GM23338 (cell line): ENCODE measurements at regions not wholly inside any gene's neighbourhood (a gene's known extent, or its start where the extent isn't known, plus 50 kb on each side); places are given as distances from the start of the nearest gene placed in this dataset.

Source experiments
- CREB1 ChIP-seq: fragments of 250-450 bp; sonication (Bioruptor Pico); IDR thresholded peaks from 2 replicates; pipeline ENCODE4 v1.5.0; 2020; ENCODE audit warnings: low read depth, mild to moderate bottlenecking, moderate library complexity
- EZH2 ChIP-seq: fragments of 200-600 bp; sonication (generic); IDR thresholded peaks from one replicate; pipeline ENCODE4 v1.8.0; 2017; ENCODE audit warnings: antibody characterized with exemption, mild to moderate bottlenecking, low read depth; ENCODE audit not compliant: unreplicated experiment
- EZH2phosphoT487 ChIP-seq: fragments of 200-600 bp; sonication (generic); IDR thresholded peaks from one replicate; pipeline ENCODE4 v1.8.1; 2018; ENCODE audit warnings: antibody characterized with exemption; ENCODE audit not compliant: unreplicated experiment
- JUNB ChIP-seq: IDR thresholded peaks from one replicate; pipeline ENCODE4 v1.6.1; 2016; ENCODE audit warnings: antibody characterized with exemption; ENCODE audit not compliant: unreplicated experiment
- POLR2AphosphoS5 ChIP-seq: IDR thresholded peaks from 2 replicates; pipeline ENCODE4 v1.6.1; 2016; ENCODE audit warnings: antibody characterized with exemption, low read depth
- ZNF114 ChIP-seq: fragments of 250-450 bp; sonication (Bioruptor Pico); IDR thresholded peaks from 2 replicates; pipeline ENCODE4 v1.5.0; 2020; ENCODE audit warnings: mild to moderate bottlenecking, moderate library complexity
- ZNF331 ChIP-seq: fragments of 250-450 bp; sonication (Bioruptor Pico); IDR thresholded peaks from 2 replicates; pipeline ENCODE4 v1.5.0; 2020; ENCODE audit warnings: low read depth, mild to moderate bottlenecking, moderate library complexity
- TF ChIP-seq, protein P1 (sequence below), 2 experiments: fragments of 200-600 bp in 1 of 2; sonication (generic) in 1 of 2; conservative IDR thresholded peaks; 2 replicates each; pipeline versions ENCODE4 v1.5.1 to v1.6.1; 2016 to 2017; ENCODE audit warnings: antibody characterized with exemption in 2 of 2, low read depth in 2 of 2, mild to moderate bottlenecking in 2 of 2, moderate library complexity in 1 of 2
- TF ChIP-seq, protein P2 (sequence below): IDR thresholded peaks from 2 replicates; pipeline ENCODE4 v1.6.1; 2016; ENCODE audit warnings: antibody characterized with exemption
- TF ChIP-seq, protein P3 (sequence below): IDR thresholded peaks from one replicate; pipeline ENCODE4 v1.6.1; 2018; ENCODE audit warnings: antibody characterized with exemption; ENCODE audit not compliant: unreplicated experiment

DNA sequence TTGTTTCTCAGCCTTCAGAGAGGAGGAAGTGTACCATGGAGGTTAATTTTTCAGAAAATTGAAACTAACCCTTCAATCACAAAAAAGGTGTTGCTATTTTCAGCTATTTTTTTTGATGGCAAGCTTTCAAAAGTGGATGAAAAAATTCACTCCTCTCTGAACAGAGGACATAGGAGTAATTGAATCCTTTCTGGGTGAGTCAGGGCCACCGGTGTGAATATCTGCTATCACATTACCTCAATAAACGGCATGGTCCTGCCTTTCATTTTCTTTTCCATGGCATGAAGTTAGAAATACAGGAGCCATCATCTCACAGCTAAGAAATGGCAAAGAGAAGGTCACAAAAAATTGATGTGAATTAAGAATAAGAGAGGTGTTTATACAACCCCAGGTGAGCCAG, 90.2 kb upstream of the CCDC112 start:
- TF ChIP-seq, protein P1, sequence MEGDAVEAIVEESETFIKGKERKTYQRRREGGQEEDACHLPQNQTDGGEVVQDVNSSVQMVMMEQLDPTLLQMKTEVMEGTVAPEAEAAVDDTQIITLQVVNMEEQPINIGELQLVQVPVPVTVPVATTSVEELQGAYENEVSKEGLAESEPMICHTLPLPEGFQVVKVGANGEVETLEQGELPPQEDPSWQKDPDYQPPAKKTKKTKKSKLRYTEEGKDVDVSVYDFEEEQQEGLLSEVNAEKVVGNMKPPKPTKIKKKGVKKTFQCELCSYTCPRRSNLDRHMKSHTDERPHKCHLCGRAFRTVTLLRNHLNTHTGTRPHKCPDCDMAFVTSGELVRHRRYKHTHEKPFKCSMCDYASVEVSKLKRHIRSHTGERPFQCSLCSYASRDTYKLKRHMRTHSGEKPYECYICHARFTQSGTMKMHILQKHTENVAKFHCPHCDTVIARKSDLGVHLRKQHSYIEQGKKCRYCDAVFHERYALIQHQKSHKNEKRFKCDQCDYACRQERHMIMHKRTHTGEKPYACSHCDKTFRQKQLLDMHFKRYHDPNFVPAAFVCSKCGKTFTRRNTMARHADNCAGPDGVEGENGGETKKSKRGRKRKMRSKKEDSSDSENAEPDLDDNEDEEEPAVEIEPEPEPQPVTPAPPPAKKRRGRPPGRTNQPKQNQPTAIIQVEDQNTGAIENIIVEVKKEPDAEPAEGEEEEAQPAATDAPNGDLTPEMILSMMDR (conservative IDR thresholded peaks at IDR 0.05; ENCODE audit: low read depth in 2 of 2): no peak
- TF ChIP-seq EZH2: no peak
- TF ChIP-seq POLR2AphosphoS5: no peak
- TF ChIP-seq, protein P2, sequence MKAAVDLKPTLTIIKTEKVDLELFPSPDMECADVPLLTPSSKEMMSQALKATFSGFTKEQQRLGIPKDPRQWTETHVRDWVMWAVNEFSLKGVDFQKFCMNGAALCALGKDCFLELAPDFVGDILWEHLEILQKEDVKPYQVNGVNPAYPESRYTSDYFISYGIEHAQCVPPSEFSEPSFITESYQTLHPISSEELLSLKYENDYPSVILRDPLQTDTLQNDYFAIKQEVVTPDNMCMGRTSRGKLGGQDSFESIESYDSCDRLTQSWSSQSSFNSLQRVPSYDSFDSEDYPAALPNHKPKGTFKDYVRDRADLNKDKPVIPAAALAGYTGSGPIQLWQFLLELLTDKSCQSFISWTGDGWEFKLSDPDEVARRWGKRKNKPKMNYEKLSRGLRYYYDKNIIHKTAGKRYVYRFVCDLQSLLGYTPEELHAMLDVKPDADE: no peak
- no peak for TF ChIP-seq ZNF114 (CRISPR knock-in tag)
- no peak for TF ChIP-seq CREB1 (CRISPR knock-in tag)
- TF ChIP-seq EZH2phosphoT487: no peak
- TF ChIP-seq ZNF331 (CRISPR knock-in tag): no peak
- TF ChIP-seq JUNB: no peak
- TF ChIP-seq, protein P3, sequence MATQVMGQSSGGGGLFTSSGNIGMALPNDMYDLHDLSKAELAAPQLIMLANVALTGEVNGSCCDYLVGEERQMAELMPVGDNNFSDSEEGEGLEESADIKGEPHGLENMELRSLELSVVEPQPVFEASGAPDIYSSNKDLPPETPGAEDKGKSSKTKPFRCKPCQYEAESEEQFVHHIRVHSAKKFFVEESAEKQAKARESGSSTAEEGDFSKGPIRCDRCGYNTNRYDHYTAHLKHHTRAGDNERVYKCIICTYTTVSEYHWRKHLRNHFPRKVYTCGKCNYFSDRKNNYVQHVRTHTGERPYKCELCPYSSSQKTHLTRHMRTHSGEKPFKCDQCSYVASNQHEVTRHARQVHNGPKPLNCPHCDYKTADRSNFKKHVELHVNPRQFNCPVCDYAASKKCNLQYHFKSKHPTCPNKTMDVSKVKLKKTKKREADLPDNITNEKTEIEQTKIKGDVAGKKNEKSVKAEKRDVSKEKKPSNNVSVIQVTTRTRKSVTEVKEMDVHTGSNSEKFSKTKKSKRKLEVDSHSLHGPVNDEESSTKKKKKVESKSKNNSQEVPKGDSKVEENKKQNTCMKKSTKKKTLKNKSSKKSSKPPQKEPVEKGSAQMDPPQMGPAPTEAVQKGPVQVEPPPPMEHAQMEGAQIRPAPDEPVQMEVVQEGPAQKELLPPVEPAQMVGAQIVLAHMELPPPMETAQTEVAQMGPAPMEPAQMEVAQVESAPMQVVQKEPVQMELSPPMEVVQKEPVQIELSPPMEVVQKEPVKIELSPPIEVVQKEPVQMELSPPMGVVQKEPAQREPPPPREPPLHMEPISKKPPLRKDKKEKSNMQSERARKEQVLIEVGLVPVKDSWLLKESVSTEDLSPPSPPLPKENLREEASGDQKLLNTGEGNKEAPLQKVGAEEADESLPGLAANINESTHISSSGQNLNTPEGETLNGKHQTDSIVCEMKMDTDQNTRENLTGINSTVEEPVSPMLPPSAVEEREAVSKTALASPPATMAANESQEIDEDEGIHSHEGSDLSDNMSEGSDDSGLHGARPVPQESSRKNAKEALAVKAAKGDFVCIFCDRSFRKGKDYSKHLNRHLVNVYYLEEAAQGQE: no peak
